ENCODE measurements at regions not wholly inside any gene's neighbourhood (a gene's known extent, or its start where the extent isn't known, plus 50 kb on each side); places are given as distances from the start of the nearest gene placed in this dataset.

DNA sequence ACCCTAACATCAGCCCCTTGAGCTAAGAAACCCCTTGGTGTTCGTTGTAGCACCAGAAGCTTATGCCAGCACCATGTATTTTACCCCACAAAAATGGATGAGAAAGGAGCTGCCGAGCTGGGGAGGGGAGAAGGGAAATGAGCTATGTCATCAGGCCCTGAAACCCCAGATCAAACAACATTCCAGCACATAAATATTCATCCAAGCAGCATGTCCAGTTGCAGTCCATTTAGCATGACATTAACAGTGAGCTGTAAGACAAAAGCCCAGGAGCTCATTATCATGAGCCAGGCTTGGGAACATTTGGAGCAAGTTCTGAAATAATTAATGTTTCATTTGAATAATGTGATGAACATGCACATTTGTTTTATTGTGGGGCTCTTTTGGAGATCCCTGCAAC lies 630.1 kb upstream of the TMEM132C start:
- no peak for TF ChIP-seq POLR2AphosphoS5 (IDR thresholded peaks at IDR 0.05)
- TF ChIP-seq, protein P1, sequence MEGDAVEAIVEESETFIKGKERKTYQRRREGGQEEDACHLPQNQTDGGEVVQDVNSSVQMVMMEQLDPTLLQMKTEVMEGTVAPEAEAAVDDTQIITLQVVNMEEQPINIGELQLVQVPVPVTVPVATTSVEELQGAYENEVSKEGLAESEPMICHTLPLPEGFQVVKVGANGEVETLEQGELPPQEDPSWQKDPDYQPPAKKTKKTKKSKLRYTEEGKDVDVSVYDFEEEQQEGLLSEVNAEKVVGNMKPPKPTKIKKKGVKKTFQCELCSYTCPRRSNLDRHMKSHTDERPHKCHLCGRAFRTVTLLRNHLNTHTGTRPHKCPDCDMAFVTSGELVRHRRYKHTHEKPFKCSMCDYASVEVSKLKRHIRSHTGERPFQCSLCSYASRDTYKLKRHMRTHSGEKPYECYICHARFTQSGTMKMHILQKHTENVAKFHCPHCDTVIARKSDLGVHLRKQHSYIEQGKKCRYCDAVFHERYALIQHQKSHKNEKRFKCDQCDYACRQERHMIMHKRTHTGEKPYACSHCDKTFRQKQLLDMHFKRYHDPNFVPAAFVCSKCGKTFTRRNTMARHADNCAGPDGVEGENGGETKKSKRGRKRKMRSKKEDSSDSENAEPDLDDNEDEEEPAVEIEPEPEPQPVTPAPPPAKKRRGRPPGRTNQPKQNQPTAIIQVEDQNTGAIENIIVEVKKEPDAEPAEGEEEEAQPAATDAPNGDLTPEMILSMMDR (IDR thresholded peaks at IDR 0.05) = no peak
- TF ChIP-seq POLR2A (IDR thresholded peaks at IDR 0.05; ENCODE audit: low read depth) = no peak
- no peak for TF ChIP-seq EP300 (IDR thresholded peaks at IDR 0.05)
- 54% methylated on average over 2 of the region's 2 CpGs for WGBS

DNA sequence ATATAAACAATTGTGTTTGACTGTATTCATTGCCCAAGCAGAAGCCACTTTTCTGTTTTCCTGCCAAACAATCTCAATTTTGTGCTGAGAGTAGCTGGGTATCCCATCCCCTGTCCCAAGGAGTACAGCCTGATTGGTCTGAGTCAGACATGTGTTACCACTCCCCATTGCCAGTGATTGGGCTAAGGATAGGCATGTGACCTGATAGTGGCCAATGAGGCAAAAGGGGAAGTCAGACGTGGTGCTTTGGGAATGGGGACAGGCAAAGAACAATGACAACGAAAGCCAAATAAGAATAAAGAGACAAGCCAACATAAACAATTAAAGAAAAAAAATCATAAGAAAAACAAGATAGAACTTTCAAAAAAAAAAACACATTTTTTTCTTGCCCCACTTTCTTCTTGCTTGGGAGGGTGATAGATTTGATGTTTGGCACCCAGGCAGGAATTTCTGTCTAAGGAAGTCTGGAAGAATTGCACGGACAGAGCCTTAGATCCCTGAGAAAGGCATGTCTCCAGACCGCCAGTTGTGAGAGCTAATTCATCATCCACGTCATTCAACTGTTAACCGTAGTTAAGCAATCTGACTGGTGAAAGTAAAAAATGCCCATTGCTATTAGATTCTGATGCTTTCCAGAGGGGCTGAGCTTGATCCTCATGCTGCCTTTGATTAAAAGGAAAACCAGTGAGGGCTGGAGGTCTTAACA lies 626.6 kb upstream of the TMEM132C start:
- no peaks in the 10 kb centered on the region for H3K36me3 ChIP-seq
- H3K9me3 ChIP-seq = no peaks in the 10 kb centered on the region
- no peak overlapping the region for H3K4me3 ChIP-seq
- TF ChIP-seq EP300 (IDR thresholded peaks at IDR 0.05) (no peak), POLR2A (IDR thresholded peaks at IDR 0.05; ENCODE audit: low read depth) (no peak), POLR2AphosphoS5 (IDR thresholded peaks at IDR 0.05) (no peak)
- TF ChIP-seq, protein P1 (IDR thresholded peaks at IDR 0.05) = no peak
- H3K27ac ChIP-seq (replicated peaks in 1 of 4) = no peak overlapping the region
- no peaks in the 10 kb centered on the region for H3K27me3 ChIP-seq
- 40% methylated on average over 6 of the region's 6 CpGs for WGBS
- intact Hi-C loops (cut with DNase I) = no loop called here
- no peaks in the 10 kb centered on the region for H3K4me1 ChIP-seq
- no peak for DNase-seq (ENCODE audit: extremely low spot score)

More for the DNA sequence above, 630.1 kb upstream of the TMEM132C start:
- Histone ChIP-seq H3K27ac (replicated peaks in 1 of 4) (no peak overlapping the region), H3K4me3 (no peak overlapping the region), H3K27me3 (peaks cover 0 to 13% (median 0%) of the 10 kb centered on the region in 4 donors), H3K4me1 (no peaks in the 10 kb centered on the region), H3K36me3 (no peaks in the 10 kb centered on the region), H3K9me3 (peaks cover 0 to 6% (median 0%) of the 10 kb centered on the region in 4 donors)
- no peak for DNase-seq (ENCODE audit: extremely low spot score)
- intact Hi-C loops (cut with DNase I) = no loop called here

DNA sequence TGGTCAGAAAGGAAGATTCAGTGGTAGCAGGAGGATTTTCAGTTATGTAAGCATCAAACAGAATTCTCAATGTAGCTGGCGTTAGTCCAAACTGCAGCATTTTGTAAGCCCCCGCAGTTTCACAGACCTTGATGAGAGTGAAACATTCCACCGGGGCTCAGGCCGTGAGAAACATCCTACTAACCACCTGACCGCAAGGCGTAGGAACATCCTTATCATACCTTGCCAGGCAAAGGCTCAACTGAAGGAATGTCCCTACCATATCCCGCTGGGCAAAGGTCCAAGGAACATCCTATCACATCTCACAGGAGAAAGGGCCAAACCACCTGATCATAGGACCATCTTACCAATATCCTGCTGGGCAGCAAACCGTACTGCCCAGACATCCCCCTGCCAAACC lies 624.8 kb upstream of the TMEM132C start:
- no peak for DNase-seq (ENCODE audit: extremely low spot score)
- no peaks in the 10 kb centered on the region for H3K27me3 ChIP-seq

DNA sequence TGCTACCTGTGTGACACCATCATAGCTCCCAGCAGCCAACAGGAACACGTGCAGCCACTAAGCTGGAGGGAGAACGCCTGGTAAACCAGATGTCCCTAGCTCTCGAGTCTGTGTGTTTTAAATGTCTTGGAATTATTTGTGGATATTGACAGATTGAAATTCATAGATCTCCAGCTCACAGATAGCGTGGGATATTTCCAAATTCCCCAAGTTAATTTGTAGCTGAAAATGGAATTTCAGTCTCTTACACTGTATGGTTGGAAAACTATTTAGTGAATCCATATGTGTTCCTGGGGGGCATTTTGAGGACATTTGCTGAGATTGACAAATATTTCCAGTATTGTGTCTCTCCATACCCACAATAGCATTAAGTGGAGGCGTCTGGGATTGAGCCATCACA lies 618.6 kb upstream of the TMEM132C start:
- H3K4me1 ChIP-seq = no peaks in the 10 kb centered on the region
- no peaks in the 10 kb centered on the region for H3K27me3 ChIP-seq
- no peak overlapping the region for H3K27ac ChIP-seq (replicated peaks in 1 of 4)
- H3K9me3 ChIP-seq = no peaks in the 10 kb centered on the region
- TF ChIP-seq, protein P1 (IDR thresholded peaks at IDR 0.05) = no peak
- TF ChIP-seq POLR2A (IDR thresholded peaks at IDR 0.05; ENCODE audit: low read depth) (no peak), POLR2AphosphoS5 (IDR thresholded peaks at IDR 0.05) (no peak), EP300 (IDR thresholded peaks at IDR 0.05) (no peak)
- 82% methylated on average over 5 of the region's 5 CpGs for WGBS
- no peak for DNase-seq (ENCODE audit: extremely low spot score)
- no peaks in the 10 kb centered on the region for H3K36me3 ChIP-seq
- H3K4me3 ChIP-seq = no peak overlapping the region
- intact Hi-C loops (cut with DNase I) = no loop called here

More for the DNA sequence above, 624.8 kb upstream of the TMEM132C start:
- no peaks in the 10 kb centered on the region for H3K4me1 ChIP-seq
- 90% methylated on average over 4 of the region's 8 CpGs for WGBS
- intact Hi-C loops (cut with DNase I) = no loop called here
- no peak overlapping the region for H3K4me3 ChIP-seq
- H3K9me3 ChIP-seq = no peaks in the 10 kb centered on the region
- no peaks in the 10 kb centered on the region for H3K36me3 ChIP-seq
- H3K27ac ChIP-seq (replicated peaks in 1 of 4) = no peak overlapping the region
- no peak for TF ChIP-seq POLR2A (IDR thresholded peaks at IDR 0.05; ENCODE audit: low read depth)
- TF ChIP-seq, protein P1 (IDR thresholded peaks at IDR 0.05) = no peak

DNA sequence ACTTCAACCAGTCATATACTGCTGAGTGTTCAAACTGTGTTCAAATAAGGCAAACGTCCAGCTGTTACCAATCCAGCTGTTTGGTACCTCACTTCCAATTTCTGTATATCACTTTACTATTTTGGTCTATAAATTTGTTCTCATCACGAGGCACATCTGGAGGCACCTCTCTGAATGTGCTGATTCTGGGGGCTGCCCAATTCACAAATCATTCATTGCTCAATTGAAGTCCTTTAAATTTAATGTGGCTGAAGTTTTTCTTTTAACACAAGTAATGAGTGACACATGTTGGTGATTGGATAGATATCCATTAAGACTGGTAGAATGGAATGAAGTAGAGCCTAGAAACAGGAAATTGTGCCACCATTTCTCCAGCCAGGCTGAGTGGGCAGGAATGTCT lies 617.0 kb upstream of the TMEM132C start:
- no peak overlapping the region for H3K4me3 ChIP-seq
- no peaks in the 10 kb centered on the region for H3K36me3 ChIP-seq
- no peaks in the 10 kb centered on the region for H3K9me3 ChIP-seq
- no peak overlapping the region for H3K27ac ChIP-seq (replicated peaks in 1 of 4)
- 38% methylated on average over 2 of the region's 2 CpGs for WGBS
- intact Hi-C loops (cut with DNase I) = no loop called here
- H3K4me1 ChIP-seq = no peaks in the 10 kb centered on the region
- no peaks in the 10 kb centered on the region for H3K27me3 ChIP-seq
- TF ChIP-seq, protein P1 (IDR thresholded peaks at IDR 0.05) = no peak
- no peak for TF ChIP-seq POLR2A (IDR thresholded peaks at IDR 0.05; ENCODE audit: low read depth)
- TF ChIP-seq EP300 (IDR thresholded peaks at IDR 0.05) = no peak
- TF ChIP-seq POLR2AphosphoS5 (IDR thresholded peaks at IDR 0.05) = no peak
- DNase-seq (ENCODE audit: extremely low spot score) = no peak
